Amniotic epithelial cell (primary cell): ENCODE measurements at regions not wholly inside any gene's neighbourhood (a gene's known extent, or its start where the extent isn't known, plus 50 kb on each side); places are given as distances from the start of the nearest gene placed in this dataset.
"Not testable (repeated sequence)": the region's sequence is repeated elsewhere in the genome, so short reads cannot be mapped to it uniquely, and the experiment has no call there.

ENCODE experiments used
- DNase-seq: peaks from one replicate; pipeline ENCODE4 v3.0.0-alpha.2; 2010; ENCODE audit warnings: low read depth

- DNase-seq = no peak
These were observed 51.2 kb upstream of the GPR31 start for GRCh38 chr6:167208819-167209576.

- no peak for DNase-seq
These were observed 51.8 kb upstream of the GPR31 start for GRCh38 chr6:167209577-167209975.

GRCh38 chr6:167210375-167211294 is 52.9 kb upstream of the GPR31 start:
- no peak for DNase-seq

- DNase-seq = no peak
These were observed 53.5 kb upstream of the GPR31 start for GRCh38 chr6:167211295-167211648.

GRCh38 chr6:167211881-167212712 is 54.3 kb upstream of the GPR31 start:
- no peak for DNase-seq

GRCh38 chr6:167212713-167213005 is 54.9 kb upstream of the GPR31 start:
- DNase-seq = no peak

- DNase-seq = no peak
These were observed 56.4 kb upstream of the GPR31 start for GRCh38 chr6:167214206-167214605.

- DNase-seq = not testable (repeated sequence)
These were observed 57.9 kb upstream of the GPR31 start for GRCh38 chr6:167215429-167216250.

- not testable (repeated sequence) for DNase-seq
These were observed 58.7 kb upstream of the GPR31 start for GRCh38 chr6:167216390-167217050.

GRCh38 chr6:167217073-167217472 is 59.3 kb upstream of the GPR31 start:
- not testable (repeated sequence) for DNase-seq

- DNase-seq = peak; percentile 23
These were observed 60.4 kb upstream of the GPR31 start for GRCh38 chr6:167217951-167218759.

GRCh38 chr6:167219079-167219478 is 61.3 kb upstream of the GPR31 start:
- not testable (repeated sequence) for DNase-seq

- DNase-seq = no peak
These were observed 62.3 kb upstream of the GPR31 start for GRCh38 chr6:167219967-167220512.

- no peak for DNase-seq
These were observed 63.8 kb upstream of the GPR31 start for GRCh38 chr6:167221400-167222201.

GRCh38 chr6:167225566-167226382 is 65.3 kb upstream of the UNC93A start:
- not testable (repeated sequence) for DNase-seq

- no peak for DNase-seq
These were observed 64.8 kb upstream of the UNC93A start for GRCh38 chr6:167226383-167226685.

- DNase-seq = no peak
These were observed 64.3 kb upstream of the UNC93A start for GRCh38 chr6:167226791-167227190.

GRCh38 chr6:167227984-167228383 is 63.1 kb upstream of the UNC93A start:
- DNase-seq = no peak
